ENCODE measurements at regions not wholly inside any gene's neighbourhood (a gene's known extent, or its start where the extent isn't known, plus 50 kb on each side); places are given as distances from the start of the nearest gene placed in this dataset.
A peak's percentile ranks its signal among the peaks of the same experiment; 100 is the strongest.

DNA sequence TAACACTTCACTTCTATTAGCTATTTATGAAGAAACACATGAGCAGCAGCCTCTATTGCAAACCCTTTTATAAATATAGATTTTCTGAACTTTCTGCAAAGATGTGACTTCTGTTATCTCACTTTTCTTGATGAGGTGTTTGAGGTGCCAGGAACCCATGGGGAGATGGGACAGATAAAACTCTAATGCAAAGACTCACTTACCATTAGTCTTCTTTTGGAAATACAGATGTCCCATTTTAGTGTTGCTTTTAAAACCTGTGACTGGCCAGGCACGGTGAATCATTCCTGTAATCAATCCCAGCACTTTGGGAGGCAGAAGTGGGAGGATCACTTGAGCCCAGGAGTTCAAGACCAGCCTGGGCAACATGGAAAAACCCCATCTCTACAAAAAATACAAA is 171.3 kb upstream of the GAS1 start:
- no peak for DNase-seq (ENCODE audit: low read depth)

DNA sequence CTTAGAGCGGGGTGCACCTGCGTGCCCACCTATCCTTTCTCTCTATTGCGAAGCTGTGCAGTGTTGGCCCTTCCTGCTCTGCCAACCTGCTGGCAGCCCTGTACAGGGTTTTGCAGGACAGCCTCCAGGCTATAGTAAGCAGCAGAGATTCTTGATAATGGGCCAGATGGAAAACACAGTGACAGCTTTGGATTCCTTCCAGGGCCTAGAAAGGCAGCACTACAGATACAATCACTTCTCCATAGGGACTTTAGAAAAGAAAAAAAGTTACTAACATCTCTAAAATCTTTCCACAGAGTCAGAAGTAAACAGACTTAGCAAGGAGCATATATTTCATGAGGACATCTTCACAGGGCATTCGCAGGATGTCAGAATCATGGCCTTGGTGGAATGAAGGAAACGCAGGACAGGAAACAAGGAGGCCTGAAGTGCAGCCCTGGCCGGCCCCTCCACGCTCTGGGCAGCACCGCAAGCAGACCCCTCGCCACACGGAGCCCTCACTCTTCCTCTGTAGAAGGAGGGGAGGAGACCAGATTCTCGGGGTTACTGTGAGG is 172.1 kb upstream of the GAS1 start:
- DNase-seq (ENCODE audit: low read depth) = no peak

DNA sequence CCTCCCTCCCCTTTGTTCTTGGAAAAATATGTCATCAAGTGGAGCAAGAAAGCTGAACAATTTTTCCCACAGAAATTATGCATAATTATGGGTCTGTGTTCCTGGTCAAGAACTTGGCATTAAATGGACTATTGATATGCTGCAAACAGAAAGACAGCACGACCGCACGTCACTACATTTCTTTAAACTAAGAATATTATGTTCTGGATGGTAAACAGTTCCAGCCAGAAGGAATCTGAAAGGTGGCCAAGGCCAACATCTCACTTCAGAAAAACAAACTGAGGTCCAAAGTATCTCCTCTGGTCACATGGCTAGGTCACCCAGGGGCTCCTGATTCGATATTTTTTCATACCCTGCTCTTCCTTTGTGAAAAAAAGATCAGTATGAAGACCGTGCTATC is 173.3 kb upstream of the GAS1 start:
- DNase-seq (ENCODE audit: low read depth) = no peak

DNA sequence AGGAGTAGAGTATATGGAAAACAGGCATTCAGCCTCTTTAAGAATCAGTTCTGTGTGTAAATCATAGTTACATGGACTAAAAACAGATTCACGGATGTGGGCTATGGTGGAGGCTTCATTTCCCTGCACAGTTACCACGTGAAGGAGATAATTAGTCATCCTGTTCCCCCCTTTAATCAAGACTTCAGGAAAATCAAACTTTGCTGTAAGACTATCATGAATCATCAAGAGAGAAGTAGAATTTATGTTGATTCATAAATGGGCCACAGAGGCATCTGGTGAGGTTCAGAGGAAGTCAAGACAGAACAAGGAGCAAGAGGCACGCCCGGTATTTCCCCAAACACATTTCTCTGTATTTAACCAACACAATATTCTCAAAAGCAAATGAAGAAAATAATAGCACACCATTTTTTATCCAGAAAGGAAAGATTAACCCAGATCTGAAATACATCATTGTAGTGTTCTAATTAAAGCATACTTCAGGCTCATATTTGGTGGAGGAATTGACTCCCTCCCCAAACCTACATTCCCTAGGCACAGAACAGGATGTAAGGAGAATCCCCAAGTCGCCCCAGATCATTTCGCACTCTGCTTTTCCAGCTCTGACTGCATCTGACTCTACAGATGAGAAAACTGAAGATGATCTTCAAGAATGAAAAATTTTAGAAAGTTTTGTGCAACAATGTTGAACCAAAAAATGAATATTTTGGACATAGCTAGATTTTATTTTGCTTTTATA is 175.8 kb upstream of the GAS1 start:
- no peak for DNase-seq (ENCODE audit: low read depth)

DNA sequence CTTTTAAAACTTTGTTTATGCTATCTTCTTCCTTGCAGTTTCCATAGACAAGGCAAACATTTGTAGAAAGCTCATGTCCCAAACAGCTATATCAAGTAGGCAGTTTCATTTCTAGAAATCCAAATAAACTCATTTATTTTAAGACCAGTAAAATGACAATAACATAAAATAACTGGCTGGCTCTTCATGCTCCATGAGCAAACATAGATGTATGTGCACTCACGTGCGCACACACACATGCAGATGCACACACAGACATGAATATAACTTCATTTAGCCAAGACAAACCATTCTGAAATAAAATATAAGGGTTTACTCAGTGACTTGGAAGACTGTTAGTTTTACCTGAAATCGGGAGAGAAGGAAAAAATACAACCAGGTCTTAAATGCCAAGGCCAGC is 176.5 kb upstream of the GAS1 start:
- no peak for DNase-seq (ENCODE audit: low read depth)

DNA sequence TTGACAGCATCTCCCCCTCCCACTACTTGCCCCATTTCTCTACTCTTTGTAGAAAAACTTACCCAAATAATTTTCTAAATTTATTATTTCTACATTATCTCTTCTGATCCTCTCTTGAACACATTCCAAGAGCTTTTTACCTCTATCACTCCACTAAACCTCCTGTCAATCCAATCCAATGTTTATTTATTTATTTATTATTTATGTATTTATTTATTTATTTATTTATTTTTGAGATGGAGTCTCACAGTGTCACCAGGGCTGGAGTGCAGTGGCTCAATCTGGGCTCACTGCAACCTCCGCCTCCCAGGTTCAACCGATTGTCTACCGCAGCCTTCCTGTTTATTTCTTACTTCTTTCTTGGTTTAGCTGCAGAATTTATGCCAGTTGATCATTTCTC is 178.5 kb upstream of the GAS1 start:
- no peak for DNase-seq (ENCODE audit: low read depth)

DNA sequence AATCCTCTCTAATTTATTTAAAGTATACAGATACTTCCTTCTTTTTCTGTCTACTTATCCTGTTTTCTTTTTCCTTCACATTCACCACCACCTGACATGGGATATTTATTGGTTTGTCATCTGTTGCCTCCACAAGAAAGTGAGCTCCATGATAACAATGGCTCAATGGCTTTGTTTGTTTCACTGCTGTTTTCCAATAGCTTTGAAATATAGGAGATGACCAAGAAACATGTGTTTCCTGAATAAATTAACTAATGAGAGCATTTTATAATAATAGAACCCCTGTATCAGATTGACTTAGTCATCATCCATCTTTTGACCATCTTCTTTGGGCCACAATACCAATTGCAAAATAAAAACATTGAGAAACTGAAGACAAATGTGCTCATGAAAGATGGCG is 180.2 kb upstream of the GAS1 start:
- DNase-seq (ENCODE audit: low read depth) = no peak

DNA sequence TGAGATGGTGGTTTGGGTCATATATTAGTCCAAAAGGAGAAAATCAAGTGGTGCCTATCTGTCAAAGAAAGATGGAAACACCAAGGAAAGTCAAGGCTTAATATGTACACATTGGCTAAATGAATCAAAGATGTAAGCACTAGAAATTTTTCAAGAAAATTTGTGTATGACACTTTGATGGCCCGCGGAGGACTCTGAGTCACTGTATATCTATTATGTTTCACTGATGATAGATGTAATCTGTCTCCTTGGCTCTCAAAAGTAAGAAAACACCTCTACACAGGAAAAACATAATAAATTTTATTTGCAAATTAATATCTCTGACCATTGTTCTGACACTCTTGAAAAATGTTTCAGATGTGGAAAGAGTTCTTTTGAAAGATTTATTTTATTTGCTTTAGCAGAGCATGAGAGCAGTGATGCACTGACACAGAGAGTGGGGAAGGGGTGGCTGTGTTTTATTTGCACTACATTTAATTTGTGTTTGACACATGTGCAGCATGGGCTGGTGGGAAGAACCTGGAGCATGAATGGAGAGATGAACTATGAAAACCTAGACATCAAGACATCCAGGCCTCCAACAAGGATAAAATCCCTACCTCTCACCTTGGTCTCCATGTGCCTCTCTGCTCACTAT is 180.8 kb upstream of the GAS1 start:
- DNase-seq (ENCODE audit: low read depth) = no peak

DNA sequence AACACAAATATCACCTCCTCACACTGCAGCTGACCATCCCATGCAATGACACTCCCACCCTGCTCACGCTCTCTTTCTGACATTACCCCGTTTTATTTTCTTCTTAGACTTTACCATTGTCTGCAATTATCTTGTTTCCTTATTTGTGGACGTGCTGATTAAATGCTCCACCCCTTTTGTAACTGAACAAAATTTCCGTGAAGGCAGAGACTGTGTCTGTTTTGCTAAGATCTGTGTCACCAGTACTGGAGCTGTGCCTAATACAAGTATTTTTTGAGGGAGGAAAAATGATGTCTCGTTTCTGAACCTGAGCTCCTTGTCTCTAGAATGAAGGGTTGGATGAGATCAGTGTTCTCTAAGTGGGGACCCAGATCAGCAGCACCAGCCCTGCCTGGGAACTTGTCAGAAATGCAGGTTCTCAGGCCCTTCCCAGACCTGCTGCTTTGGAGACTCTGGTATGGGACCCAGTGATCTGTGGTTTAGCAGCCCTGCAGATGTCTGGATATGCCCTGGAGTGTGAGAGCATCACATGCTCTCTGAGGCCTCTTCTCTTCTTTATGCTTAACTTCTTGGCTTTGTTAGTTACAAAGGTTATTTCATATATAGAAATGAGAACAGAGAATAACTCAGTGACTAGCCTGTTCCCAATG is 181.7 kb upstream of the GAS1 start:
- no peak for DNase-seq (ENCODE audit: low read depth)

DNA sequence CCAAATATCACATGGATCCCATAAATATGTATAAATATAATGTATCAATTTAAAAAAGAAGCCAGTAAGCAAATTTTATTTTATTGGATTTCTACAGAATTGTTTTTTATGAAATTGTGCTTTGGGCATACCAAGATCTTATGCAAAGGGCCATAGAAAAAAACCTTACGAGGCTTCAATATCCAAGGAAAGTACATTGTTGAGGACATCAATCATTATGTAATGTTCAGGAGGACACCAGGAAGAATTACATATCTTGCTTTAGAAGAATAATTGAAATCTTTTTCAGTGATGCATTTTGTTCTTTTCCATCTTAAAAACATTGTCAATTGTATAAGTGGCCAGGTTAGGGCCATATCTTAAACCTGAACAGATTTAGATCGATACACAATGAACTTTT is 187.8 kb upstream of the GAS1 start:
- DNase-seq (ENCODE audit: low read depth) = no peak

DNA sequence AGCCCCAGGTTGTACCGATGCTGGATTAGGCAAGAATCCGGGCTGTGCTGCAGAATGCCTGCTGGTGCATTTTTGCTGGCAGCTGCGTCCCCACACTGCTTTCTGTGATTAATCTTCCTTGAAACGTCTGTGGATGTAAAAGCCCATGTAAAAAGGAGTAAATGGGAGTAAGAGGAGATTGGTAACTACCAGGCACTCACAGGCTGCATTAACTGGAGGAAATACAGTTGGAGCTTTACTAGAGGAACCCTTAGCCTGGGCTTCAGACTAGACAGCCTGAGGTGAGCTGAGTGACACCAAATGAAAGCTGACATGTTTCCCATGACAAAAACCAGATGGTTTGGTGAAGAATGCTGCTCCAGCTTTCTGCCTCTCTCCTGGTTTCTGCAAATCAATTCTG is 190.4 kb upstream of the GAS1 start:
- no peak for DNase-seq (ENCODE audit: low read depth)

DNA sequence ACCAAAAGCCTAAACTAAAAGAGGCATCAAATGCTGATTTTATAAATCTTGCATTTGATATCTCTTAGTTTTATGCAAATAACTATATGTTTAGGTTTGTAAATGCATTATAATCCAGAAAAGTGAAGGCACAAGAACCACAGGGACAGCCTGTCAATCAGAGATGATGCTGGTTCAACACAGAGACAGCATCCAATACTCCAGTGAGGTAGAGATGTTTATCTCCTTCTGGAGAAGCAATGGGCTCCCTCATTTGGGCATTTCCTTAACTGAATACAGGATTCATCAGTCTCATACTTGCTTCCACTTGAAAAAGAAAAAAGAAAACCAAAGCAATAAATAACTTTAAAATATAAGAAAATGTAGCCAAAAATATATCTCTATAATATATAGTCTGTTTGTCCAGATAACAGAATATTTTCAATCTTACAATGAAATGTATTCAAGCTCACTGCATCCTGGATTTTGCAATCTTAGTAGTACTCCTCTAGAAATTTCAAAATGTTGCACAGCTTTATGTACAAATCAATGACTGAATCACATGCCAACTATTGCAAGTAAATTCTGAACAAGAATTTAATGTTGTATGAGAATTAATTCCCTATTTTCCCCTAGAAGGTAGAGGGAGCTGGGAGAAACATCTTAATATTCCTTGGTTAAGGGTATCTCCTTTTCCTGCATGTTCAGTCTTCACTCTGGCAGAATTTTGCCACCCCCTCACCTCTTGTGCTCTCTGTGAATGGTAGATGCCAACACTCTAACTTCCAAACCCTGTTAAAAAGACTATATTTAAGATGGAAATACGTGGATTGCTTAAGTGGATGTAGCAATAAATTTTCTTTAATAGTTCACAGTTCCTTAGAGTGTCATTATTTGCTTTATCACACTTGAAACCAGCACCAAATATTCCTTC is 191.1 kb upstream of the GAS1 start:
- no peak for DNase-seq (ENCODE audit: low read depth)

DNA sequence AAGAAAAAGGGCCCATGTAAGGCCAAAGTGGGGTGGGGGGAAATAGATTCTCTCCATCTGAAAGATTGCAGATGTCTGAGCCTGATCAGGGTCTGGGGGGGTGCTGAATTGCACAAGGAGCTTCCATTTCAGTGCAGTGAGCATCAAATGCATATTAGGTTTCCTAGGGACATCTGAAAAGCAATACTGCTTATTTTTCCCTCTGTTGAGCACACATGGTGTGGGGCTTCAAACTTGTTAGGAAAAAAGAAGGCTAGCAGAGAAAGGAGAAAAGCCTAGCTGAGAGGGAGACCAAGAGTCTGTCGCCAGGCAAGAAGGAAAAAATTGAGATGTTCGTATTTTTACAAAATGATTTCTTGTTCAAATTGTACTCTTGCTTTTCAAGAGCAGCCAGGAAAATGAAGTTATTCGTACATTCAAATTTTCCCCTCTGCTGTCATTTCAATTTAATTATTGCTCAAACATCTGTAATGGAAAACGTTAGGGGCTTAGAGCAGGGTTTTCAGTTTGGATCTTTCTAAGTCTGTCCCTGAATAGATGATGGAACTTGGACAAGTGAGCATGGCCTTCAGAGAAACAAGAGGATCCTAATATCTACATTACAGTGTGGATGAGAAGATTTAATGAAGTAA is 191.9 kb upstream of the GAS1 start:
- peak; percentile 86 for DNase-seq (ENCODE audit: low read depth)

DNA sequence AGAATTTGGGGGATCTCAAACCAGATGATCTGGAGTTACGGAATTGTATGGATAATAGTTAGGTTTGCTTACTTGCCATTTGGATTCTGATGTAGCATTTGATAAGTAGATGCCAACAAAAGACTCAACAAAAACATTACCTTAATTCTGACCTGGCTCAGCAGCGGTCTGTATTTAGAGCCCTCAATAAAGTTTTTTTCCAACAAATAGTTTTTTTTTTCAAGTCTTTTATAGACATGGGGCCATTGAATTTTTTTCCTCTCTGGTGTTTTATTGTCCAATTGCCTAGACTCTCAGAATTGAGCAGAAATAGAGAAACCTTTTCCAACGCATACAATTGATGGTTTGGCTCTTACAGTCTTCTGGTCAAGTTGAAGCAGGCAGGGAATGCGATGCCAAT is 192.8 kb upstream of the GAS1 start:
- no peak for DNase-seq (ENCODE audit: low read depth)

DNA sequence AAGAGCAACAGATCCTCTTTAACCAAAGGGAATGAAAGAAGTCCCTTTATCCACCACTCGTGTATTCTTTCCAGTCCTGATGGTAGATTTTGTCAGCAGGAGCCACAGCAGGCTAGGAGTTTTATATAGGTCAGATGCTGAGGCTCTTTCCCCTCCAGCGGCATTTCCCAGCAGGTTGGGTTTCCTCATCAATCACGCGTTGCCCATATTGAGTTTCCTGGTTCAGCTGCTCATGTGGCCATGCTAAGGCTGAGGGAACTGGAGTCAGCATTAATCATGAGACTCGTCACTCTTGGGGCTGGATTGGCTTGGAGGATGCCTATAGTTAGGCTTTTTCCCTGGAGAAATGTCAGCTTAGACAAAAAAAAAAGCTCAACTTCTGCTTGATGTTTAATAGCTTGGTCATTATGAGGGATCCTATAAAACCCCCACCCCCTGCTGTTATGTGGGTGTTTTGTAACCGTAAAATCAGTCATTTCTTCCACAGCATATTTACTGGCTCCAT is 193.4 kb upstream of the GAS1 start:
- DNase-seq (ENCODE audit: low read depth) = no peak

DNA sequence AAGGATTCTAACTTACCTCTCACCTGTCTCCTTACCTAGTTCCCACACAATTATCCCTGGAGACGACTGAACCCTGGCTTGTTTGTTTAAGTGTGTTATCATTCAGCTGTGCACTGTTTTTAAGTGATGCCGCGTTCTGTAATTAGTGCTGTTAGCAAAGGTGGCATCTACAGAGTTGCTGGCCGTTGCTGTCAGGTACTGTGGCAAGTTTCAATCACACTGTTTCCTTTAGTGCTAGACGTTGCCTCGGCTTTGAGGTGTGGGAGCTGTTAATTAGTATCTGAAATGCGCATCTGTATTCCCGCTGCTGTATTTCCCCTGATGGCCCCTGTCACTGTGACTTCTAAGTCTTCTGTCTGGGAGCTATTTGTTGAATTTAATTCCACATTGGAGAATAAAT is 193.8 kb upstream of the GAS1 start:
- no peak for DNase-seq (ENCODE audit: low read depth)

DNA sequence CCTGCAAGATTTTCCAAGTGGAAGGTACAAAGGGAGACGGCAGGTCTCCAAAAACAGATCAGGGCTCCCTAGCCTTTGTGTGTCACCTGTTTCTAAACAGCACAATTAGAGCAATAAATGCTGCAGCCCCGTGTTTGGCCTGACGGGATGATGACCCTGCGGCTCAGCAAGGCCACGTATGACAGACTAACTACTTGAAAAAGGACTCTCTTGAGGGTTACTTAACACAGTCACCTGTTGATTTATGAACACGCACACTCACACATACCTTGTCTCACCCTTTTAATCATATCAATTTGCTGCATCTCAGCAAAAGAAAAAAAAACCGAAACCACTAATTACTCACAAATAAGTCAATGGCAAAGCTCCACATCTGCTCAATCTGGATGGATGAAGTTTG is 199.6 kb upstream of the GAS1 start:
- no peak for DNase-seq (ENCODE audit: low read depth)

DNA sequence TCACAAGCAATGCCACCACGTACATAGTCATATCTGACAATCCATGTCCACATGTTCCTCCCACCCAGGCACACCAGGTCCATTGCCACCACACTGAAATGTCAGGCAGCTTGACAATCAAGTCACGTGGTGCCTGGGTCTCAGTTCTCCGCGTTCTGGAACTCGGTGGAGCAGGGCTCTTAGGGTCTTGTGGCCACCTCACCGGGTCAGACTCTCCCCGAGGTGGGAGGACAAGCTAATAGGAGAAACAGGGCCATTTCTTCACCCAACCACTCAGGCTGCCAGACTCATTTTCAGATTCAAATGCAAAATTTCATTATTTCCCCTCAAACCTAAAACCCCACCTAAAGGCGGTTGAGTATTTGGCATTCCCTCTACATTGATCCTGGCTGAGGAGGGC is 200.5 kb upstream of the GAS1 start:
- no peak for DNase-seq (ENCODE audit: low read depth)

DNA sequence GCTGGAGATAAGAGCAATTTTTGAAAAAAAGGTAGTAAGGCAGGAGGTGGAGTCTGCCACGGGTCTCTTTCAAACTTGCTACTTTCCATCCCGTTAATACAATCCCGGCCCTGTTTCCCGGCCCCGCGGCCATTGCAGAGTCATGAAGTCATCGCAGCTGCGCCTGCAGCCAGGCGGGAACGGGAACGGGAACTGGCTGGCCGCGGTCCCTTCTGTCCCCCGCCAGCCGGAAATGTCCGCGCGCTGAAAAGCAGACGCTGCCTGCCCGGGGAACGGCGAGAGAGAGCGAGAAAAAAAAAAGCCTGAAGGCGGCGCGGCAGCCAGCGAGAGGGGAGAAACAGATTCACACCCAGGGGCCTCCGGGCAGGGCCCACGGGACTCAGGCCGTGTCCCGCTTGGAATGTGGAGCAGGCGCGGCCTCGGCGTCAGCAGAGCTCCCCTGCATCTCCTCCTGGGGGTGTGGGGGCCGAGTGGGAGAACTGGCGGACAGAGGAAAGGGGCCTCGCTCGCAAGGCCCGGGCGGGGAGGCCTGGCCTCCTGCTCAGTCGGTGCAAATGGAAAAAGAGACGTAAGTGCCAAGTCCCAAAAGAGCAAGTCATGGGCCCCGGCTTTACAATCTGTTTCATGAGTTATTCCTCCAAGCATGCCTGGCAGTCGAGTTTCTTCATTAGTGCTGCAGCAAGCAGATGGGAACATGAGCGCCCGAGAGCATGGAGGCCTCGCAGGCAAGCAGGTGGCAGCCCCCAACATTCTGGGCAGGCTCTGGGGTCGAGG is 201.2 kb upstream of the GAS1 start:
- DNase-seq (ENCODE audit: low read depth) = peak; percentile 88

DNA sequence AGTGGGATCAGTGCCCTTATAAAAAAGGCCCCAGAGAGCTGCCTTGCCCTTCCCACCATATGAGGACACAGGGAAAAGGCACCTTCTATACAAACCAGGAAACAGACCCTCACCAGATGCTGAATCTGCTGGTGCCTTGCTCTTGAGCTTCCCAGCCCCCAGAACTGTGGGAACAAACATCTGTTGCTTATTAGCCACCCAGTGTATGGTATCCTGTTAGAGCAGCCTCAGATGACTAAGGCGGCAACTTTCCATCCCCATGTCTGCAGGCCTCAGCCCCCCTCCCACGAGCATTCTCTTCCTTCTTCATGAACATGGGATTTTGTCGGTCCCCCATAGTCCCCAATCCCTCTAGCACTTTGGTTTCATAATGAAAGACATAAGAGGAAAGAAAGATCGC is 202.5 kb upstream of the GAS1 start:
- no peak for DNase-seq (ENCODE audit: low read depth)

DNA sequence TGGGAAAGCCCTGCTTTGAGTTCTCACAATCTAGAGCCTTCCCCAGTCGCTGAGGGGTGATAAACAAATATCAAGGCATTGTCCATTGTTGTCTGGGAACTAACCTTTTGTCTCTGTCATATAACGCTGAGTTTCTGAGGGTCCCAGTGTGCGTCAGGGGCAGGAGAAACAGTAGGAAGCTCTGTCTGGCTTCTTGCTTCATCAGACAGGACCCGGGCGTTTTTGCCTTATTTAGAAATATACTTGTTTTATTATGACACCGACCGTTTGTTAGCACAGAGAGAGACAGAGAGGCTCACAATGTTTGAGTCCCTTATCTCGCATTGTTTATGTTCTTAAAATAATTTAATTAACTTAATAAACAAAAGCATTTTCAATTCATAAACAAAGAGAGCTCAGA is 204.9 kb upstream of the GAS1 start:
- DNase-seq (ENCODE audit: low read depth) = no peak
